Loucy (cell line): ENCODE measurements at regions not wholly inside any gene's neighbourhood (a gene's known extent, or its start where the extent isn't known, plus 50 kb on each side); places are given as distances from the start of the nearest gene placed in this dataset.

Source experiments
- H2AFZ ChIP-seq: fragments of 200-600 bp; sonication (generic); 2 replicates; pipeline ENCODE4 v1.6.0; 2016; ENCODE audit warnings: antibody characterized with exemption, mild to moderate bottlenecking, low read length, moderate library complexity
- H3F3A ChIP-seq: fragments of 200-600 bp; 2 replicates; pipeline ENCODE4 v1.6.0; 2016; ENCODE audit warnings: antibody characterized with exemption, low read depth, mild to moderate bottlenecking
- H3K27me3 ChIP-seq: fragments of 200-600 bp; sonication (generic); 2 replicates; pipeline ENCODE4 v1.6.1; 2014; ENCODE audit warnings: low read length, mild to moderate bottlenecking; ENCODE audit not compliant: insufficient read depth, poor library complexity, severe bottlenecking
- H3K36me3 ChIP-seq: fragments of 200-600 bp; sonication (generic); 2 replicates; pipeline ENCODE4 v1.6.1; 2016; ENCODE audit warnings: low read length; ENCODE audit not compliant: insufficient read depth
- H3K4me1 ChIP-seq: fragments of 200-600 bp; sonication (generic); 2 replicates; pipeline ENCODE4 v1.5.1; 2014; ENCODE audit warnings: low read length, mild to moderate bottlenecking; ENCODE audit not compliant: insufficient read depth, poor library complexity, severe bottlenecking
- H3K4me2 ChIP-seq: fragments of 200-600 bp; sonication (generic); 2 replicates; pipeline ENCODE4 v1.6.0; 2014; ENCODE audit warnings: antibody characterized with exemption, low read length, low read depth, mild to moderate bottlenecking; ENCODE audit not compliant: poor library complexity, severe bottlenecking
- H3K4me3 ChIP-seq: fragments of 200-600 bp; sonication (generic); 2 replicates; pipeline ENCODE4 v1.5.1; 2014; ENCODE audit warnings: low read length, mild to moderate bottlenecking, mixed read lengths; ENCODE audit not compliant: poor library complexity, severe bottlenecking
- H3K79me2 ChIP-seq: fragments of 200-600 bp; sonication (generic); 2 replicates; pipeline ENCODE4 v1.6.1; 2014; ENCODE audit warnings: low read length; ENCODE audit not compliant: insufficient read depth
- H3K9ac ChIP-seq: fragments of 200-600 bp; sonication (generic); 2 replicates; pipeline ENCODE4 v1.6.0; 2014; ENCODE audit warnings: mild to moderate bottlenecking, low read depth, low read length, moderate library complexity; ENCODE audit not compliant: poor library complexity, severe bottlenecking
- H3K9me2 ChIP-seq: fragments of 200-600 bp; sonication (generic); replicated peaks from 2 replicates; pipeline ENCODE4 v1.6.1; 2016; ENCODE audit warnings: low read depth, low read length, mixed read lengths
- H3K9me3 ChIP-seq: fragments of 200-600 bp; sonication (generic); 2 replicates; pipeline ENCODE4 v1.6.1; 2014; ENCODE audit warnings: mild to moderate bottlenecking, antibody characterized with exemption, low read length, low read depth; ENCODE audit not compliant: insufficient read depth
- H4K20me1 ChIP-seq: fragments of 200-600 bp; sonication (generic); 2 replicates; pipeline ENCODE4 v1.6.0; 2014; ENCODE audit warnings: antibody characterized with exemption, low read length, mild to moderate bottlenecking; ENCODE audit not compliant: insufficient read depth, poor library complexity, severe bottlenecking
- EZH2phosphoT487 ChIP-seq: fragments of 200-600 bp; IDR thresholded peaks from 2 replicates; pipeline ENCODE4 v1.6.1; 2018; ENCODE audit warnings: antibody characterized with exemption, mild to moderate bottlenecking, moderate library complexity, borderline replicate concordance
- TF ChIP-seq, protein P1 (sequence below): fragments of 200-600 bp; sonication (generic); conservative IDR thresholded peaks from 2 replicates; pipeline ENCODE4 v1.5.1; 2014; ENCODE audit warnings: mild to moderate bottlenecking, antibody characterized with exemption, low read length

- TF ChIP-seq, protein P1, sequence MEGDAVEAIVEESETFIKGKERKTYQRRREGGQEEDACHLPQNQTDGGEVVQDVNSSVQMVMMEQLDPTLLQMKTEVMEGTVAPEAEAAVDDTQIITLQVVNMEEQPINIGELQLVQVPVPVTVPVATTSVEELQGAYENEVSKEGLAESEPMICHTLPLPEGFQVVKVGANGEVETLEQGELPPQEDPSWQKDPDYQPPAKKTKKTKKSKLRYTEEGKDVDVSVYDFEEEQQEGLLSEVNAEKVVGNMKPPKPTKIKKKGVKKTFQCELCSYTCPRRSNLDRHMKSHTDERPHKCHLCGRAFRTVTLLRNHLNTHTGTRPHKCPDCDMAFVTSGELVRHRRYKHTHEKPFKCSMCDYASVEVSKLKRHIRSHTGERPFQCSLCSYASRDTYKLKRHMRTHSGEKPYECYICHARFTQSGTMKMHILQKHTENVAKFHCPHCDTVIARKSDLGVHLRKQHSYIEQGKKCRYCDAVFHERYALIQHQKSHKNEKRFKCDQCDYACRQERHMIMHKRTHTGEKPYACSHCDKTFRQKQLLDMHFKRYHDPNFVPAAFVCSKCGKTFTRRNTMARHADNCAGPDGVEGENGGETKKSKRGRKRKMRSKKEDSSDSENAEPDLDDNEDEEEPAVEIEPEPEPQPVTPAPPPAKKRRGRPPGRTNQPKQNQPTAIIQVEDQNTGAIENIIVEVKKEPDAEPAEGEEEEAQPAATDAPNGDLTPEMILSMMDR, result no peak
- no peak for TF ChIP-seq EZH2phosphoT487
These were observed 728.7 kb downstream of the DNAH5 start for GRCh38 chr5:13215806-13216205.

GRCh38 chr5:13215370-13215769, 729.1 kb downstream of the DNAH5 start:
- H3K4me2 ChIP-seq, result no peak overlapping the region
- H3K79me2 ChIP-seq, result no peaks in the 10 kb centered on the region
- H3K4me1 ChIP-seq, result no peaks in the 10 kb centered on the region
- no peaks in the 10 kb centered on the region for H3K27me3 ChIP-seq
- no peak overlapping the region for H3K9ac ChIP-seq
- no peaks in the 10 kb centered on the region for H4K20me1 ChIP-seq
- no peaks in the 10 kb centered on the region for H3K36me3 ChIP-seq
- no peaks in the 10 kb centered on the region for H3F3A ChIP-seq
- H2AFZ ChIP-seq, result no peak overlapping the region
- H3K9me2 ChIP-seq, result no peaks in the 10 kb centered on the region
- no peak for TF ChIP-seq EZH2phosphoT487
- TF ChIP-seq, protein P1, result no peak
- H3K9me3 ChIP-seq, result no peaks in the 10 kb centered on the region
- no peak overlapping the region for H3K4me3 ChIP-seq

More at GRCh38 chr5:13215806-13216205, 728.7 kb downstream of the DNAH5 start:
- Histone ChIP-seq H3K9me3 (no peaks in the 10 kb centered on the region), H3F3A (no peaks in the 10 kb centered on the region), H3K79me2 (no peaks in the 10 kb centered on the region), H3K36me3 (no peaks in the 10 kb centered on the region), H3K9ac (no peak overlapping the region), H3K4me3 (no peak overlapping the region), H4K20me1 (no peaks in the 10 kb centered on the region), H3K9me2 (no peaks in the 10 kb centered on the region), H3K4me2 (no peak overlapping the region), H3K27me3 (no peaks in the 10 kb centered on the region), H2AFZ (no peak overlapping the region), H3K4me1 (no peaks in the 10 kb centered on the region)

GRCh38 chr5:13214182-13214581, 730.3 kb downstream of the DNAH5 start:
- Histone ChIP-seq H3K79me2 (no peaks in the 10 kb centered on the region), H3F3A (no peaks in the 10 kb centered on the region), H3K9me2 (no peaks in the 10 kb centered on the region), H3K9me3 (no peaks in the 10 kb centered on the region), H3K9ac (no peak overlapping the region), H3K36me3 (no peaks in the 10 kb centered on the region), H4K20me1 (no peaks in the 10 kb centered on the region), H3K4me3 (no peak overlapping the region), H3K4me1 (no peaks in the 10 kb centered on the region), H2AFZ (no peak overlapping the region), H3K4me2 (no peak overlapping the region), H3K27me3 (no peaks in the 10 kb centered on the region)
- TF ChIP-seq EZH2phosphoT487, result no peak
- TF ChIP-seq, protein P1, result no peak
